ENCODE measurements at regions not wholly inside any gene's neighbourhood (a gene's known extent, or its start where the extent isn't known, plus 50 kb on each side); places are given as distances from the start of the nearest gene placed in this dataset.

DNA sequence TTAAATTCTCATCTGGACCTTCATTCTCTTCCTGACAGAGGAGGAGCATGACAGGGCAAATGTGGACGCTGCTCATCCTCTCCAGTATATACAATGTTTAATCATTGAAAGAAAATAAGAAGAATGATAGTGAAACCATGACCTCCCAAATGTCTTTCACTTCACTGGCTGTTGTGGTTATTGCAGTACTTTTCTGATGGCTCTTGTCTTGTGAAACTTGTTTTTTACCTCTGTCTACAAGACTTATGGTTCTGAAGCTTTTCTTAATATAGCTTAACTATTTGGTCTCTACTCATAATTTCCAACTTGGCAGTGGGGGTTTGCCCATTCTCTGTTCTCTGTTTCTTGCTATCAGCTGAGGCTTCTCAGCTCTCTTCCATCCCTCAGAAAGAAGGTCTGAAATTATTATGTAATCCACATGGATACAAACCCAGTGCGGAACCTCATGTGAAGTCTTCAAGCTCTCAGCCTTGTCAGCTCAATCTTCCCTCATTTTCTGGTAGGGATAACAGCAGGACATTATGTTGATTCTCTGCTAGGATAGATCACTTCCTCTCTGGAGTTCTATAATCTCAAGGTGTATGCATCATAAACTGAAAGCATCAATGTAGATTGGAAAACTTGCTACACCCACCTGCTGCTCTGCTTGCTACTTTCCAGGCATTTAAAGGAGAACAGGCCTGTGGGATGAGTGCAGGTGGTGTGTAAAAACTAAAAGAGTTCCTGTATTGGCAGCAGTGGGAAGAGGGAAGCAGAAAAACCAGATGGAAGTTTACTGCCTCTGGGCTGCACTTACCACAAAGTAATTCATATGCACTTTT lies 250.3 kb upstream of the HTR2A start:
- no peak for DNase-seq

DNA sequence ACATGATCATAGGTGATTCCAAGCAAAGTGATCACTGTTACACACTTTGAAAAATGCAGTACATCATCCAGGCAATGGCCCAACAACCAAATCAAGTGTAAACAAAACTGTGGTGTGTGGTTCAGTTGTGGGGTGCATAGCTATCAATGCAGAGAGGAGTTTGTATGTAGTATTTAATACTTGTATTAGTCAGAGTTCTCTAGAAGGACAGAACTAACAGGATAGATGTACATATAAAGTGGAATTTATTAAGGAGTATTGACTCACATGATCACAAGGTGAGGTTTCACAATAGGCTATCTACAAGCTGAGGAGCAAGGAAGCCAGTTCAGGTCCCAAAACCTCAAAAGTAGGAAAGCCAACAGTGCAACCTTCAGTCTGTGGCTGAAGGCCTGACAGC lies 249.3 kb upstream of the HTR2A start:
- no peak for DNase-seq

DNA sequence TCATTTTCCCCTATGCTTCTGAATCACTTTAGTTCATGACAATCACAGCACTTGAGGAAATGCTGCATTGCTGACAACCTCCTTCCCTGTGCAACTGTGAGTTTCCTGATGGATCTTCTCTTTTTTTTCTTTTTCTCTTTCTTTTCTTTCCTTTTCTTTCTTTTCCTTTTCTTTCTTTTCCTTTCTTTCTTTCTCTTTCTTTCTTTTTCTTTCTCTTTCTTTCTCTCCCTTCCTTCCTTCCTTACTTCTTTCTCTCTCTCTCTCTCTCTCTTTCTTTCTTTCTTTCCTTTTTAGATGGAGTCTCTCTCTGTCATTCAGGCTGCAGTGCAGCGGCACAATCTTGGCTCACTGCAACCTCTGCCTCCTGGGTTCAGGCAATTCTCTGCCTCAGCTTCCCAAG lies 247.9 kb upstream of the HTR2A start:
- no peak for DNase-seq

DNA sequence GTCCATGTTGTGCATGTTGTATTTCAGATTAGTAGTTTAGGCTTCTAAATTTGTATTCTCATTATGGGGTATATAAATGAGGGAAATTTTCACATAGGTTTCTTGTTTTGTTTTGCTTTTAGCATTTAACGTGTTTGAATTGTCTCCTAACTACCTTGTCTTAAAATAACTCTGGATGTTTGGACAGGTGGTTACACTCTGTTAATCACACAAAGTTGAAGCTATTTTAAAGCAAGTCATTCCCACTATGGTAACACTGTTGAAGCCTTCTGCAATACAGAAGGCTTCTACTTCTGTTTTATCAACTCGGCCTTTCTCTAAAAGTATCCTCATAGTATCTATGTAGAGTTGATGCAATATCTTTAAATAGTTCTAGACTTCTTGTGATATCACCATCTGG lies 245.3 kb upstream of the HTR2A start:
- no peak for DNase-seq

DNA sequence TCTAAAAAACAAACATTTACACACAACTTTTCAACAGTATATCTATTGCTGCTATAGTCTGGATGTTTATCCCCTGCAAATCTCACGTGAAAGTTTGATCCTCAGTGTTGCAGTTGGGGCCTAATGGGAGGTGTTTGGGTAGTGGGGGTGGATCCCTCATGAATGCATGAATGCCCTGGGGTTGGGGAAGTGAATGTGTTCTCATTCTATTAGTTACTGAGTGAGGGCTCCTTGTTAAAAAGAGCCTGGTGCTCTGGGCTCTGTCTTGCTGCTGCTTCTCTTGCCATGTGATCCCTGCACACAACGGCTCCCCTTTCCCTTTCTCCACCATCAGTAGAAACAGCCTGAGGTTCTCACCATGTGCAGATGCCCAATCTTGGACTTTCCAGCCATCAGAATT lies 242.7 kb upstream of the HTR2A start:
- no peak for DNase-seq

DNA sequence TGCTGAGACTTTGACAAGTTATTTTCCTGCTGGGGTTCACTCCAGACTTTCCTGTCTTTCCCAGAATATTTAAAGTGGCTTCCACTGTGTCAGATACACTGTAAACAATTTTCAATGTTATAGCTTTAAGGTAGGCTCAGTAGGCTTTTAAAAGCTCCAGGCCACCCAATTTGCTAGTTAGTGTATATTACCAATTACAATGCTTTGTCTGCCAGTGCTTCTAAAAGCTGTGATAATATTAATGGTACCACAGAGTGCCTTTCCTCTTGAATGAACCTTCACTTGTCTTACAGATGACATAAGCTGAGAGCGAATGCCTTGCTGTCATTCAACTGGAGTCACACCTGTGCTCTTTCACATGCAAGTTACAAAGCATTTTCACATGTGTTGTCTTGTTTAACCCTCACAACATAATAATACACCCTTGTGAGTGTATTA lies 239.7 kb upstream of the HTR2A start:
- no peak for DNase-seq

DNA sequence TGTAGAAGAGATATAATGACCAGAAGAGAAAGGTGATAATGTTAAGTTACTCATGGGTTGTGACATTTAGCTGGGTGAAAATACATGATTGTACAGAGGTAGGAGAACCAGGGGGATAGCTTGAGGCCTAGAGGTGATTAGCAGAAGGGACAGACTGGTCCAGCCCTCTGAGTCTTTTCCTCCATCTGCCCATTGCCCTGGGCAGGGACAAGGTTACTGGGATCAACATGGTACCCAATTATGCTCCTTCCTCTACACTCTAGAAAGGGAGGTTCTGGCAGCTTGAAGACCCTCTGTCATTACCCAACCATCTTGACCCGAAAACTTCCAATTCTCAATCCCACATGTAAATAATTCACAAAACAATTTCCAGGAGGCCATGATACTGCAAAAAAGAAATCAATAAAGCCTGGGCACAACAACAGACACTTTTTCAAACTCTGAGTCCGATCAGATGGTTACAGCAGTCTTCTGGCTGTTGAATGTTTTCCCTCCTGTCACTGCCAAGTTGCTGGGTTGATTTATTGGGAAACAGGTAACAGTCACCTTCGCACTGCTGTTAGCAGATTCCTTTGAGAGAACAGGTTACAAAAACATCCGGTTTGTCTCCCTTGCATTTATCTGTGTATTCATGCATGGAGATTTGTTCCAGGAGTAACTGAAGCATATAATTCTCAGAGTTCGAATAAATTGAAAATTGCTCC lies 239.1 kb upstream of the HTR2A start:
- no peak for DNase-seq

DNA sequence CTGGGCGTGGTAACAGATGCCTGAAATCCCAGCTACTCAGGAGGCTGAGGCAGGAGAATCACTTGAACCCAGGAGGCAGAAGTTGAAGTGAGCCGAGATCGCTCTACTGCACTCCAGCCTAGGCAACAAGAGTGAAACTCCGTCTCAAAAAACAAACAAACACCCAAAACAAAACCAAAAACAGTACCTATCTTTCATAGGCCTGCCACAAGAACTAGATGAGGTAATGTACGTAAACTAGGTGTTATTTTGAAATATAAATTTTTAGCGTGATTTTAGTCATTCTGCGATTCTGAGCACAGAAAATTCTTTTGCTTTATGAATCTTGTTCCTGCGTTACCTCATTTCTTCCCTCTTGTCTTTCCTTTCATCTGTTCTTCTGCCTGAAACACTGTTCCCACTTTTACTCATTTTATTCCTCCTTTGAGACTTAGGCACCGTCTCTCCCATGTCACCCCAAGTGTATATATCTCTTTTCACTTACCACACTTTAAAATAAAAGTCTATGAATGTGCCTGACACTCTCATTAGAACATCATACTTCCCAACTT lies 238.2 kb upstream of the HTR2A start:
- no peak for DNase-seq

DNA sequence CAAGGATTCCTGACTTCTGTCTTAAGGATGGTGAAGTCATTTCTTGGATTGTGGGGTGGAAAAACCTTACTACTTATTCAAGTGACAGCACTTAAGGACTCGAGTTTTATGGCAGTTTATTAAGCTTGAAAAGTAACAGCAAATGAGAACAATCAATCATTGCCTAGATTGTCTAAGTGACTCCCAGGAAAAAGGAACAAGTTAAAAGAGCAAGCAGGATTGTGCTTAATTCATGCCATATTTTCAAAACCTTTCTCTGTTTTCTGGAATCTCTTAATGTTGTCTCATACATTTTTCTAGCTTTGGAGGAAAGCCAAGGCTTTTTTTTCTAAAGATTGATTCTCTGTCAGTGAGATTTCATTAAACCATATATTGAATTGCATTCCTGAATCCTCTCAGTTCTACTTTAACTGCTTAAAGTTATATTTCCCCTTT lies 236.2 kb upstream of the HTR2A start:
- DNase-seq = no peak

DNA sequence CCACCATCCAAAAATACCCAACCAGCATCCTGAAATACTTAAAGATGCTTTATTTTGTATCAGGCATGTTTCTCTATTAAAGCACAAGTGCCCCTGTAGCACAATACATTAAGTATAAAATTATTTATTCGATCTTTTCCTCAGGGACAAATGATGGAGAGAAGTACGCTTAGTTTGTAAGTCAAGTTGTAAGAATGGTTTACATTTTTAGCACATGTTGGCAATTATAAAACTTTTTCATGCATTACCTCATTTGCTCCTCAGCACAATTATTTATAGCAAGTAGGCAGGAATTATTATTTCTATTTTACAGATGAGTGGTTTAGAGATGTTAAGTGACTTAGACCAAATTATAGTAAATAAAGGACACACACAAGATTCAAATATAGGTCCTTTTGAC lies 232.6 kb upstream of the HTR2A start:
- no peak for DNase-seq

DNA sequence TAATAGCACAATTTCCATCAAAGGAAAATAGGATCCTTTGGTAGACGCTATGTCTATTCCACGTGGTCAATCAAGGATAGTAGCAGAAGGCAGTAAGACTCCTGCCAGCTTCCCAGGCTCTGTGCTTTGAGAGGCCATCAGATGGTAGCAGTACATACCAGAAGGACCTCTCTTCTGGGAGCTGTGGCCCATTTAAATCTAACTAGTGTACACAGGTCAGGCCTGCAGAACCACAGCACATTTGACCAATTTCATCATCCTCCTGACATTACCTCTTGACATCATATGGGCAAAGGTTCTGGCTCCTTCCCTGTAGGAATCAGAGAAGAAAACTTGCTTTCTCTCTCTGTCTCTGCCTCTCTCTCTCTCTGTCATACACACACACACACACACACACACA lies 229.6 kb upstream of the HTR2A start:
- DNase-seq = no peak

DNA sequence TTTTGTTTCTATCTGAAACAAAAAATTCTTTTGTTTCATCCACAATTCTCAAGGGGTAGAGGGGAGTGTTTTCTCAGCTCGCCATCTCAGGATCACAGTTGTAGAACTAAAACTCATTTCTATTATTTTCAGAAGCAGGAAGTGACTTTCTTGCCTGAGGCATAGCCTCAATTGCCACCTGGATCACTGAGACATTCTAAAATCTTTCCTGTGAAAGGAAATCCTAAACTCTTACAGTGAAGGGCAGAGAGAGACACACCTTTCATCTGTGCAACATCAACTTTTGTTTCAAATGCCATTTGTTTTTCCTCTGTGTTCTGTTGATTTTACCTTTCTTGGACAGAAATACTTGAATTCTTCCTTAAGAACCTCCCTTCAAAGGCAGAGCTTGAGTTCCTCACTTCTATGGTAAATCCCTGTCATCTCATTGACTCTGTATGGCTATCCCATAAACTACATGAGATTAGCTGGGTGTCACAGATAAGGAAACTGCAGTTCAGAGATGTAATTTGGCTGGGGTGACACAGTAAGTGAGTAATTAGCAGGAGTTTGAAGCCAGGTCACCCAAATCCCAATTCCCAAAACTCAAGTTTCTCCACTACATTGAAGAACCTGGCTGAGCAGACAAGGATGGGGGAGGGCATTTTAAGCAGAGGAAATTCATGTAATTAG lies 224.4 kb upstream of the HTR2A start:
- DNase-seq = no peak

DNA sequence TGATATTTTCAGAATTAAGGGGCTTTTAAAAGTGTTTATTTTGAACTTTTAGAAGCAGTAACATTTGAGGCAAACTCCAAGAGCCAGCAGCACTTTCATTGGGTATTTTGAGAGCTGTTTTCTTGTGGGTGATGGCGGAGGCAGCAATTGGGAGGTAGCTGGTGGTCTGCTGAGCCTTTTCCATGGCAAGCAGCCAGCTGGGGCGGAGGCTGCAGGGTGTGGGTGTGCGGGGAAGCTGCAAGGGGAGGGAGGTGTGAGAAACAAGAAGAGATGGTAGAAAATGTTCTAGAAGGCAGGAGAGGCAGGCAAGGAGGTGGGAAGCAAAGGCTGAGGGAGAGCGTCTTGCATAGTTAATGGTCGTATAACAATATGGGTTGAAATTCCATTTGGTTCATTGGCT lies 223.4 kb upstream of the HTR2A start:
- DNase-seq = no peak

DNA sequence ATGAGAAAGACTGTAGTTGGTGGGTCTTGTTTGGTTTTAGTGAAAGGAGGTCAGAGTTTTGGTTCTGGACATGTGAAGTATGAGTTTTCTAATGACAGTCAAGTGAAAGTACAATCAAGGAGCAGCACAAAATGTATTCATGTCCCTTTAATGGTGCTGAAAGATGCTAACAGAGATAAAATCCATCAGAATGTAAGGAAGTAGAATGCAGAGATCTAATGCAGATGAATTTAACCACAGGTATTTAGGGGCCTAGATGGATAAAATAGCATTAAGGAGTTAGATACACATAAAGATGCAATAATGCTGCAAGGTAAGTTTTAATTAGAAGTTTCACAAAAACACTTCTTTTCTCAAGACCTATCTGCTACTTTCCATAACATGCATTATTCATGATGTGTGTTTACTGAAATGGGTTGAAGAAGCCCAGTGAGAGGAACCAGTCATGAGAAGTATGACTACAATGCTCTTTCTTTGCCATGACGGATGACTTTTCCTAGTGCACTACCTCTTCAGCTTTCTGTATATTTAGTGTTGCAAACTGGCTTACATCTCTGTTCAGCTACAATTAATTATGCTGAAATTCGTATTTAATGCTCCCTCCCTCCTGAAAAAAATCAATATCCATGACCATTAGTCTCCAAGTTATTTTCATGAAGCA lies 222.9 kb upstream of the HTR2A start:
- DNase-seq = no peak

DNA sequence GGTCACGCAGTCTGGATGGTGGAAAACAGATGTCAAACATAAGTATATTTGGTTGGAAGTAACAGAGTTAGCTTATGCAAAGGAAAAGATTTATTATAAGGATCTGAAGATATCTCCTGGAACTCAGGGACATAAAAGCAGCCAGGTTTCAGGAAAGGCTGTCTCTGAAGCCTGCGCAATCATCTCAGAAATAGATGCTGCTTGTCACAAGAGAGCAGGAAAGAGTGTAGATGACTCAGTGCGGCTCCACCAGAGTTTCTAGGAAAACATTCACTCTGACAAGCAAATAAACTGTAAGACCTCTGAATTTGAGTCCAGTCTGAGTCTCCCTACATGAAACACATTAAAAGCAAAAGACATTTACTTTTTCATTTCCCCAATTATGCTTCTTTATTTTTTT lies 220.4 kb upstream of the HTR2A start:
- no peak for DNase-seq

DNA sequence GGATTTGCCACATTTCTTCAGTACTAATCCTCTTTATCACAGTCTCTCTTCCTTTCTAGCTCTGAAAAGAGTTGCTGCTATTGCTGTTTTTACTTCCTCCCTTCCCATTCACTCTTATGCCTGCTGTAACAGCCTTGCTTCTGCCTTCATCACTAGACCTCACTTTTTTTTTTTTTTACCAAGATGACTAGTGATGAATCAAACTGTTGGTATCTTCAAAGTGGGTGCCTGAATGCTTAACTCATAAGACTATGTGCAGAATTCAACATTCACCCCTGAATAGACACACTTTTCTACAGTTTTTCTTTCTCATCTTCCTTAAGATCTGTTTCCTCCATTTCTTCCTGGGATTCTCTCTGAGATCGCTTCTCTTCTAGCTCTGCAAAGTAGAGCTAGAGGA lies 217.2 kb upstream of the HTR2A start:
- no peak for DNase-seq

DNA sequence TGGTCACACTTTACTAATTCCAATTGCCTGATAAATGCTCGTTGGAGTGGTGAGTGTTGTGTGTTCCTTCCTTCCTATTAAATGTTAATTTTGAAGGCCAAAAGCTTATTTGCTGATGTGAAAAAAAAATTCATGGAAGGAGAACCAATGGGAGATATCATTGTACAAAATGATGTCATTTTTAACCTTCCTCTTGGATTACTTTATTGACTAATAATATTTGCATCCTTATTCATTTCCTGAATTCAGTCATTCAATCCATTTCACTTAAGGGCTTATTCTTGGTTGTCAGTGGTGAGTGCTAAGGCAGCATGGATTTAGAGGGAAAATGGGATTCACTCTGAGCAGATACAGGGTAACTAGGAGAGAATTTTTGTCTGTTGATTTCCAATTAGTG lies 216.0 kb upstream of the HTR2A start:
- DNase-seq = no peak

DNA sequence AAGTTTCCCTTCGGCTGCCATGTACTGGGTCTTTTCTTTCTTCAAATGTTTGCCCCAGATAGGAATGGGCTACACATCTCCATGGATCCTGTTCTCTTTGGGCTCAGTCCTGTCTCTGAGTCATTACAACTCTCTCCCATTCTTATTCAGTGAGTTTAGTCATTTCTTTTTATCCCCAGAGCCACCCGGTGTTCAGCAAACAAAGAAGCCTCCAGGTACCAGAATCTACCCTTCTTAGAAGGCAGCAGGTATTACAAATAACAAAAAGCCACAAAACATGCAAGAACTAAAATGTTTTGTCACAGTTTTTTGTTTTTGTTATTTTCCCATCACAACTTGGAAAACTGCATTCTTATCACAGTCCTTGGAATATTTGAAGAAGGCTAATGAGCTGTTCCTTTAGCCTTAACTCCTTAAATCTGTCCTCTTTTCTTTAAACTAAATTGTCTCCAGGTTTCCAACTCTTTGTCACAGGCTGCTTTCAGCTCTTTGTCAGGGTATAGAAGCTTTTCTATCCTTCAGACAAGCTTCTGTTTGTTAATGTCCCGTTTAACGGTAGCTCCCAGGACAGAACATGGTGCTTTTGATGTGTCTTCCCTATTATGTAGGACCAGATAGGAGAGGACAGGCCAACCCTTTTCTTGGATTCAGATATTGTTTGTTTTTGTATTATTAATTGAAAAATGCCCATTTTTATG lies 215.5 kb upstream of the HTR2A start:
- DNase-seq = no peak

DNA sequence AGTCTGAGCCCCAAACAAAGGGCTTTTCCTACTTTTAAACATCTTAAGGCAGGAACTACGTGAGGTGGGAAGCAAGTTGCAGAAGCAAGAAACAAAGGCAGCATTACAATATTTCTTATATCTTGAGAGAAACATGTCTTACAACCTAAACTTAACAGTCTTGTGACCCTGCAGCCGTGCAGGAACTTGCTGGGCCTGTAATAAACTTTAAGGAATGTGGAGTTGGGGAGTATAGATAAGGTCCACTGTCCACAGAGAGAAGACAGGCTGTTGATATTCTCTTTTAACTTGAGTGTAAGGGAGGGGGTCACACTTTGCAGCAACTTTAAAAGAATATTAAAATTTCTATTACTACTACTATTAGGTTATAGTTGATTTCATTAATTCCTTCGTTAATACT lies 214.6 kb upstream of the HTR2A start:
- no peak for DNase-seq

DNA sequence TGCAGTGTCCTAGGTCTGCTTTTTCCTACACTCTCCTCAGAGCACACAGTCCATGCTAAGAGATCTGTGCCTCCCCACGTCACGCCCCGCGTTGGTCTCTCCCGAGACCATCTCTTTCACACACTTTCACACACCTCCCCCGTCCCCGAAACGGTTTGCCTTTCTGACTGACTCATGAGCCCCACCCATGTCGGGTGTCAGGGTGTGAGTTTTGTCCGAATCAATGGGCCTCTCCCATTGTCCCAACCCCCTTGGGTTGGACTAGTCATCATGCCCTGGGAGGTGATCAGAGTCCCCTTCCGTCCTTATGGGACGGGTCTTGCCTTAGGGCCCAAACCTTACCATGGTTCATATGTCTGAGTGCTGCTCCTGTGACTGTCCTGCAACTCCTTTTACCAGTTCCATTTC lies 214.0 kb upstream of the HTR2A start:
- DNase-seq = no peak

DNA sequence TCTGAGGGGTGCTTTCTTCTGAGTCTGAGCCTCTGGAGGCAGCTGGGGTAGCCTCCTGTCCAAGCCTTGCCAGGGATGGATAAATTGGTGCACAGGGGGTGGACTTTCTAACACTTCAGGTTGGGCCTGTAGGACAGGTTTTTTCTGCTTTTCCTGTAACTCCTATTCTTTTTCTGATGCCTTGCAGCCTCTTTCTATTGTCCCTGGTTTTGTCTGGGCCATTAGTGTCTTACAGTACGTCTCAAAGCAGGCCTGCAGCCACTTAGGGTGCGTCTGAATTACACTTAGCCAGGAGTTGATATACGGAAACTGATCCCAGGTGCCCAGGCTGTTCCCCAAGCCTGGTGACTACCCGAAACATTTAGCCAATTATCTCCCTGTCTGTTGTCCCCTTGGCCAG lies 213.3 kb upstream of the HTR2A start:
- no peak for DNase-seq

DNA sequence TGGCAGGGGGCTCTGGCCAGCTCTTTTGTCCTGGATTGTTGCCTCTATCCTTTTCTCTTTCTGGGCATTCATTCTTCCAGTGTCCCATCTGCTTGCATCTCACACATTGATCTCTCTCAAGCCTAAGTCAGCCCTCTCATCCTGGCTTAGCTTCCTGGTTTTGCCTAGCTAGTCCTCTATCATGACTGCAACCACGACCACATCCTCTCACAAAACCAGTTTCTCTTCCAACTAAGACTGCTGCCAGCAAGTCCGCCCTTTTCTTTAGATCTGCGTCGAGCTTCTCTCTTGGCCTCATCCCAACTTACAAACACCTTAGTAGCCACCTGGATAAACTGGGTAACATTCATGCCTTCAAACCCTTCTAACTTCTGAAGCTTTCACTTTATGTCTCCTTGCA lies 212.2 kb upstream of the HTR2A start:
- DNase-seq = no peak
